Esophagus squamous epithelium (tissue), 4 donors: ENCODE measurements at regions not wholly inside any gene's neighbourhood (a gene's known extent, or its start where the extent isn't known, plus 50 kb on each side); places are given as distances from the start of the nearest gene placed in this dataset.

Source experiments
- CTCF ChIP-seq, 6 experiments: fragments of 450-650 bp in 4 of 6; fragments of 200-600 bp in 2 of 6; sonication (generic) in 2 of 6; IDR thresholded peaks; one replicate each; pipeline ENCODE4 v1.5.1; 2016 to 2019; ENCODE audit warnings: antibody characterized with exemption in 6 of 6, mild to moderate bottlenecking in 4 of 6, moderate library complexity in 4 of 6
- POLR2A ChIP-seq, 4 donors: fragments of 450-650 bp; IDR thresholded peaks; one replicate each; pipeline ENCODE4 v1.6.1; 2017; ENCODE audit warnings: antibody characterized with exemption in 4 of 4, mild to moderate bottlenecking in 4 of 4, moderate library complexity in 3 of 4

GRCh38 chr5:71862087-71862486, 143.0 kb downstream of the CARTPT start:
- TF ChIP-seq POLR2A (IDR thresholded peaks at IDR 0.05) (no peak), CTCF (IDR thresholded peaks at IDR 0.05) (no peak)
